Right ventricle myocardium superior (tissue), 1 donor: ENCODE measurements at regions not wholly inside any gene's neighbourhood (a gene's known extent, or its start where the extent isn't known, plus 50 kb on each side); places are given as distances from the start of the nearest gene placed in this dataset.
"Not testable (repeated sequence)": the region's sequence is repeated elsewhere in the genome, so short reads cannot be mapped to it uniquely, and the experiment has no call there.

ENCODE experiments used
- ATAC-seq: fragments of 200-7000 bp; cut with Tn5 transposase; one replicate; pipeline ENCODE4 v1.9.1; 2020; ENCODE audit warnings: mild to moderate bottlenecking; ENCODE audit not compliant: poor library complexity
- DNase-seq: peaks from one replicate; pipeline ENCODE4 v3.0.0-alpha.2; 2020
- intact Hi-C: fragments of 100-400 bp; cut with DNase I; formaldehyde crosslinking; loops from one replicate; pipeline ENCODE4 v1.11.2; 2022
- donor health status: DM: no; HTN: yes; CAD: no; lungs with severe emphysema.

DNA sequence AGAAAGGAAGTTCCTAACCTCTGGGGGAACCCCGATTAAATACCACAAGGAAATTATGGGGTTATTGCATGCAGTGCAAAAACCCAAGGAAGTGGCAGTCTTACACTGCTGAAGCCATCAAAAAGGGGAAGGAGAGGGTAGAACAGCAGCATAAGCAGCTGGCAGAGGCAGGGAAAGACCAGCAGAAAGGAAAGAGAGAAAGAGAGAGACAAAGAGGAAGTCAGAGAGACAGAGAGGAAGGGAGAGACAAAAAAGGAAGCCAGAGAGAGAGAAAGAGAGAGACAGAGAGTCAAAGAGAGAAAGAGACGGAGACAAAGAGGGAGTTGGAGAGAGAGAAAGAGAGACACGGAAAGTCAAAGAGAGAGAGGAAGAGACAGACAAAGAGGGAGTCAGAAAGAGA is 689.1 kb downstream of the TFAP2A start:
- intact Hi-C loops, DNase-seq, ATAC-seq: not testable (repeated sequence)

DNA sequence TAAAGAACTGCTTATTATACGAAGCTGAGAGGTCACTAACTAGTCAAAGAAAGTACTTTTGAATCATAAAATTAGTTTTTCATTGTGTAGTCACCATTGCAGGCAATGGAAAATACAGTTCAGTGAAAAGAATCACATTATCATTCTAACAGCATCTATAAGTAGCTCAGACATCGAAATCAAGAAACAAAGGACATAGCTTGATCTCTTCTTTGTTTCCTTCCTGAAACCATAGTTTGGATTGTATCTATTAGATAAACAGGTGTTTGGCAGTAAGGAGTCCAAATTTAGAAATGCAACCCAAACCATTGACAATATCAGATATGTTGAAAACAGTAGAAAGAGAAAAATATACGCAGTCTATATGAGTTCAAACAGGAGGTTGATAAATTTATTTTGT is 697.3 kb downstream of the TFAP2A start:
- intact Hi-C loops: no loop called here
- ATAC-seq (no peak), DNase-seq (no peak)

DNA sequence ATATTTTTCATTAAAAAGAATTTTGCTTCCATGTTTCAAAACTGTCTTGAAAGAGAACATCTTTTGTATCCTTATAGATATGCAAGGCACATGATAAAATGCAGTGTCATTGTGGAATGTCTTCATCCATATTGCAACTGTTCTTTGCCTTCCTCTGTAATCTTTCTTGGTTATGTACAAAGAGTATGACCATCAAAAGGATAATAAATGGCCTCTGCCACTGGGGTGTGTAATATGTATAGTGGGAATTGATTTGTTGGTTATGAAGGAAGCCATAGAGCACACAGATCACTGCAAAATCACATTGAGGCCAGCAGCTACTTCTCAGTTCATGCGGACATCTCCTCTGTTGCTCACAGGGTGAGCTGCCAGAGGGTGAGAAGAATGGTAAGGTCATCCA is 703.5 kb downstream of the TFAP2A start:
- no peak for ATAC-seq
- no peak for DNase-seq
- intact Hi-C loops: no loop called here

DNA sequence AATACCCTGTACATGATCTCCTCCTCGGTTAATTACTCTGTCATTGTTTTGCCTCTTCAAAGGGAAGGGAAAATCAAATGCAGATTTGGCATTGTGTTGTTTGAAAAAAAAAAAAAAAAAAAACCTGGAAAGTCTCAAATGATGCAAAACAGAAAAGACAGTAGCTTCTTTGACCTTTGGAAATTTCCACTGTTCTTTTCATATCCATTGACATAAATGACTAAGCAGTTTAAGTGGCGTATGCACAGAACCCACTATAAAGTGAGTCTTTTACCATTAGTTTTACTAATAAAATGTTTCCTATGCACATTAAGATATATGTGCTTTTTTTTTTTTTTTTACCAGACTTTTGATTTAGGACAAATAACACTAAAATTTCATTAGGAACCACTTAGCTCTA is 704.3 kb downstream of the TFAP2A start:
- no peak for ATAC-seq
- intact Hi-C loops: no loop called here

DNA sequence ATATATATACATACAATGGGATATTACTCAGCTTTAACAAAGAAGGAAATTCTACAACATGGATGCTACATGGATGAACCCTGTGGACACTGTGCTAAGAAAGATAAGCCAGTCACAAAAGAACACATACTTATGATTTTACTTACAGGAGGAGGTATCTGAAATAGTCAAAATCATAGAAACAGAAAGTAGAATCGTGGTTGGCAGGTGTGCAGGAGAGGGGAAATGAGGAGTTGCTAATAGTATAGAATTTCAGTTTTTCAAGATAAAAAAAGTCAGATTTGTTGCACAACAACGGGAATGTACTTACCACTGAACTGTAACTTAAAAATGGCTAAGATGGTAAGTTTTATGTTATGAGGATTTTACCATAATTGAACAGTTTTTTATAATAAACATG is 706.3 kb downstream of the TFAP2A start:
- intact Hi-C loops: no loop called here
- no peak for ATAC-seq

More for the DNA sequence above, 704.3 kb downstream of the TFAP2A start:
- no peak for DNase-seq

DNA sequence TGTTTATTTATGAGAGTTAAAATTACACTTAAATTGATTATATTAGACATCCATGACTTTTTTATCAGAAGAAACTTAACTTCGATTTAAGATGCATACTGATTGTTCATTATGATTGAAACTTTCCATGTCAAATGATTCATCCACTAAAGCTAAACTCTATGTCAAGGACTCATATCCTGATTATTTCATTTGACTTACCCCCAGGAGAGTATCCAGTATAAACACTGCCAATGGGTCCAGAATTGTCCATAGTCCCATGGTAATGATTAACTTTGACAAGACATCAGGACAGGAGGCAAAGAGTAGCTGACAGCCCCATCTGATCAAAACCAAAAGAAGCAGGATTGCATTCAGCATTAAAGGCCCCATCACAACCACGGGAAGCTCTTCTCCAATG is 709.9 kb downstream of the TFAP2A start:
- DNase-seq (no peak), ATAC-seq (no peak)
- intact Hi-C loops: no loop called here

More for the DNA sequence above, 706.3 kb downstream of the TFAP2A start:
- DNase-seq: no peak

DNA sequence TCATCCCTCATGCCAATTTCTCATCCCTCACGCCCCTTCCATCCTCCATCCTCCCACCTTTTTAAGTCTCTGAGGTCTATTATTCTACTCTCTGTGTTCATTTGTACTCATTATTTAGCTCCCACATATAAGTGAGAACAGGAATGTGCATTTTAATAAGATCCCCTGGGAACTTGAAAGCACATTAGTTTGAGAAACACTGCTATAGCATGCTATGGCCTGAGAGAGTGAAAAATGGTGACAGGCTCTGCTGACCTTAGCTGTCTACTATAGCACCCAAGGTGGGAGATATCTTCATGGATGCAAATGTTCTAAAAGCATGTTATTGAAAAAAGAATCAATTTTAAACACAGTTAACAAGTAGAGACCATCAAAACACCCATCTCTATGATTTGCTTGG is 712.0 kb downstream of the TFAP2A start:
- ATAC-seq (no peak), DNase-seq (no peak)
- intact Hi-C loops: no loop called here

DNA sequence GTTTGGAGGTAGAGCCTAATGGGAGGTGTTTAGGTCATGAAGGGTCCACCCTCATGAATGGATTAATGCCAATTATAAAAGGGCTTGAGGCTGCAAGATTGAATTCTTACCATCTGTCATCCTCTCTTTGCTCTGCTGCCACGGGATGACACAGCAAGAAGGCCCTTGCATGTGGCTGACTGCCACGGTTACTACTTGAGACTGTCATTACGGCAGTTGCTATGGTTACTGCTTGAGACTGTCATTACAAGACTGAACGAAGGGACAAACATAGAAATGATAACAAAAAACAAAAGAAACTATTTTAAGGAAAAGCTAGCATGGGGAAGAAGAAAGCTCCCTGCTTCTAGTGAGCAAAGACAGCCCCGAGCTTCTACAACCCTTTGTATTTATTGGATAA is 715.0 kb downstream of the TFAP2A start:
- intact Hi-C loops: no loop called here
- ATAC-seq: no peak
- DNase-seq: no peak

DNA sequence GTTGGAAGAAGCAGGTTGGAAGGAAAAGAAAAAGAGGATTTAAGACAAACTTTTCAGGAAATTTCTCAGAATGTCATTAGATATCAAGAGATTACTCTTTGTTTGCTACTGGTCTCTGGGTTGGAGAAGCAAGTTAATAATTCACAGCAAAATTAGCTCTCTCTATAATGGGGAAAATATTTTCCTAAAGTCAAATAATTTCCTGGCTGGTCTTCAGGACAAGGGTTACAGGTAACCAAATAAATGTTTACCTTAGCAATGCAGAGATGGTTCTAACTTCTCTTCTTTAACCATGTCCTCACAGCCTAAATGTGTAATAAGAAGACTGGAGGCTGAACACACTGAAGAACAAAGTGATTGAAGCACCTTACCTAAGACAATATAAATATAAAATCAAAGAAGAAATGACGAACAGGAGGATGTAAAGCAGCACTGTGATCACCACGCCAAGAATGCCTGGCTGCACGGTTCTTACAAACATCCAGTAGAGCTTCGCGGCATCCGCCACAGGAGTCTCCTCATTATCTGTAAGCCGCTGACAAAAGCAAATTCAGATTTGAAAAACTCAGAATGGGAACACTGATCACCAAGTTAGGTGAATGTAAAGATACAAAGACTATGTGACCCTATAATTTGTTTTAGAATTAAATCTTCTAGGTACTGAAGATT is 717.5 kb downstream of the TFAP2A start:
- ATAC-seq (no peak), DNase-seq (no peak)
- intact Hi-C loops: no loop called here

DNA sequence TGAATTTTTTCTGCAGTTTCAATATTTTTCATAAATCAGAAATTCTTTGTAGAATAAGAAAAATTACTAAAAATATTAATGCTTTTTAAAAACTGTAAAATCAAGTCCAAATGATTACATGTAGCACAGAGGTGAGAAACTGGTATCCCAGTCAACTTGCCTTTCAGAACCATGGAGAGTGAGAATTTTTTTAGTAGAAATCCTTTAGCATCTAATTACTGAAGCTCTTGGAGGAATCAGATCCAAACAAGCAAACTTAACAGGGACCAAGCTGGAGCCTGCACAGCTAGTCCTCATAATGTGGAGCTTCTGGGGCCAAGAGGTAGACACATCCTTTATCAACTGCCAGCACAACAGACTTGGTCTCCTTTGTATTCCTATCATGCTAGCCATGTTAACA is 724.5 kb downstream of the TFAP2A start:
- ATAC-seq (no peak), DNase-seq (no peak)
- intact Hi-C loops: no loop called here

DNA sequence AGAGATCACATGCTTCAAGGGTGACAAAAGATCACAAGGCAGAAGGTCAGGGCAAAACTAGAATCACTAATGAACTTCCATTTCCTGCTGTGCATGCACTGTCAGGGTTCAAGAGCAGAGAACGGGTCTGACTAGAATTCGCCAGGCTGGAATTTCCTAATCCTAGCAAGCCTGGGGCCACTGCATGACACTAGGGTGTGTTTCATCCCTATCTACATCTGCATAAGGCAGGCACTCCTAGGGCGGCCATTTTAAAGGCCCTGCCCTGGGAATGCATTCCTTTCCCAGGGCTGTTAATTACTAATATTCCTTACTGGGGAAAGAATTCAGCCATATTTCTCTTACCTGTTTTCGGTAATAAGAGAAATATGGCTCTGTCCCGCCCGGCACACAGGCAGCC is 734.1 kb downstream of the TFAP2A start:
- ATAC-seq, DNase-seq, intact Hi-C loops: not testable (repeated sequence)

DNA sequence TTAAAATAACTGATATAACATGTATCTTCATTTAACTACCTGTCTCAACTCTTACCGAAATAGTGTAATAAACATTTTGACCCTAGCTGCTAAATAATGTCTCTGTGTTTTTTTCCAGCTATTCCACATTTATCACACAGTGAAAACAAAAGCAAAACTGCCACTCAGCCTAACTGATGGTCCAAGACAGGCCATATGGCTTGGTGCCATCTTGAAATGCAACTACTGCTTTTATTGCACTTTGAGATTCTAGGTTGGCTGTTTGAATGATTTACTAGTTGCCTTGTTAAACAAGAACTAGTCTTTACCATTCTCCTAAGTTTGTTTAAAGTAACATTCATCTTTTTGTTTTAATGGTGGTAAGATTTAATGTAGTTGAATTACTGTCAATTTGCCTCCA is 739.8 kb downstream of the TFAP2A start:
- ATAC-seq (no peak), DNase-seq (no peak)
- intact Hi-C loops: no loop called here

DNA sequence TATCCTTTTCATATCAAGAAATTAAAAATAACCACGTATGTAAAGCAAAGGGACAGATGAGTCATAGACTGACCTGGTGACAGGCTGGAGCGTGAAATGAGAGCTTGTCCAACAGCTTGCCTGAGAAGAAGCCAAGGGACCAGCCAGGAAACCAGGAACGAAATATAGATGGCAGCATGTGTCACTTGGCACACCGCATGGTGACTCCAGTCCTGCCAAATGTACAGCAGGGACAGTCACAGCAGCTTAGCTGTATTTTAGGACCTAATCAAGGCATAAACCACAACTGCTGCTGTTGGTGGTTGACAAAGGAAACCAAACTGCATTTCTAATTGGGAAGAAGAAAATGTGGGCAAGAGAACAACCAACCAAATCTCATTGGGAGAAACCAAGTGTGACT is 755.0 kb downstream of the TFAP2A start:
- ATAC-seq (no peak), DNase-seq (no peak)
- intact Hi-C loops: no loop called here

DNA sequence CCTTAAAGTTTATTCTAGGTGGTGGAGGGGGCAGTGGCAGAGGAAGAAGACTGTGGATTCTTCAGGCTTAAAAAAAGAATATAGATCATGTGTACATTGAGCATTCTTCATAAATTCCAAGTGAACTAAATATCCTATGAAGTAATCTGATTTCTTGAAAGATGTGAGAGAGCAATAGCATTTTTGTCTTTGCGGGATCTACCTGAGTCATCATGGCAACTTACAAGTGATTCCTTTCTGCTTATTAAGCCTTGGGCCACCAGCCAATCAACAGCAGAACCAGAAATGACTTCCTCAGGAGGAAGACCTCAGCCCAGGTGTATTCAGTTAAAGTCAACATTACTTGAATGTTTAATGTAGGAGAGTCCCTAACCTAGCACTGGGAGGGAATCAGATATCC is 756.9 kb downstream of the TFAP2A start:
- intact Hi-C loops: no loop called here
- no peak for ATAC-seq

DNA sequence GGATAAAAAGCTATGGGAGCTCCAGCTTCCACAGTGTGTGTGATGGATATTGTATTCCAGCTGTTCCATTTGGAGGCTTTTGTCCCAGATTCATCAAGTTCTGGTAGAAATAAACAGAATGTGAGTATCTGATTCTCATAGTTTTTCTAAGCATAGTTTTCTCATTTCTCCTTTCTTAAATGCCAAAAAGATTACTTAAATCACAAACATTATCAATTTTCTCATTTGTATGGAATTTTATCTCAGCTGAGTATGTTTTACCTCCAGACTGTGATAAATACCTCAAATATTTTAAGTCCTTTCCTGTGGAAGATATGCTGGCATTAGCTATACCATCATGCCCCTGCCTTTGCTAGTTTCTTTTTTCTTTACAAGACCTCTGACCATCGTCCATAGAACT is 767.3 kb downstream of the TFAP2A start:
- intact Hi-C loops: no loop called here
- DNase-seq: no peak
- no peak for ATAC-seq

More for the DNA sequence above, 756.9 kb downstream of the TFAP2A start:
- DNase-seq: no peak

DNA sequence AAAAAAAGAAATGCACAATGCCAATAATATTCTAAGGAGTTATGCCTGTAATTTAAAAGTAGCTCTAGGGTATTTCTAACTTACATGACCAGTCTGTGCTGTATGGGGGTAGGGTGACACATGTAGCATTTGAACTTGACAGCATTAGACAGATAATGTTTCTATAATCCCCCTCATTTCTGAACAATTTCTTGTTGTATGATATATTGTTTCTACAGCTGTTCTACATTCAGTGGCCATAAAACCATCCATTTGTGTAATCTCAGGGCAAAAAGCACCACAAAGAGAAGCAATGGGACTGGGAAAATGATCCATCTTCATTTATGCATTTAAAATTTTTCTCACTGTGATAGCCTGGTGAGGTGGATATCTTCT is 767.8 kb downstream of the TFAP2A start:
- intact Hi-C loops: no loop called here
- no peak for DNase-seq
- ATAC-seq: no peak

DNA sequence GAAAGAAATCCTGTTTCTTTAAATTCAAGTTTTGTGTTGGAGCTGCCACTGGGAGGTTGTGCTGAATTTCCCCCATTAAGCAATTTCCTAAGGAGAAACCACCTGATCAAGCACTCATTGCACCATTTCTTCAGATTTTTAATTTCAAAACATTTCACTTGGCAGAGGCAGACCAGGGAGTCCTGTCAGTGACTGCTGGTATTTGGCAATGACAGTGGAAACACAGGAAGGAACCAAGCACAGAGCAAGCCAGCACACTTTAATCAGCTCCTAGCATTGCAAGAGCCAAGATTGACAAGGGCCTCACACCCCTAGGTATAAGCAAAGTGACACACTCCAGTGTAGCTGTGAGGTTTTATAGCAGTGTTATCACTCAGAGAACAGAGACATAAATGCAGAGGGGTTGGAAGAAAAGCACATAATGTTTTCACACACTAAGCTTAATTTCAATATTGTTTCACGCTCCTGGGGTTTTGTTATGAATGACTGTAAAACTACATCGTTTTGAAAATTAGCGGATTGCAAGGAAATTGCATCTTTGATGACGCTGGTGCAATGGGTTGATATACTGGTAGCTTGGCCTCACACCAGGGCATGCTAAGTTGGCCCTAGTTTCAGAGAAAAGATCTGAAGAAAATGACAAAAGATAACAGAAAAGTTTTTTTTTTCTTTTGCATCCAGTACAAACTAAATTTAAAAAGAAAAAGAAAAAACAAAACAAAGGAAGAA is 768.4 kb downstream of the TFAP2A start:
- DNase-seq (no peak), ATAC-seq (peak; percentile 94)
- intact Hi-C loops: no loop called here

DNA sequence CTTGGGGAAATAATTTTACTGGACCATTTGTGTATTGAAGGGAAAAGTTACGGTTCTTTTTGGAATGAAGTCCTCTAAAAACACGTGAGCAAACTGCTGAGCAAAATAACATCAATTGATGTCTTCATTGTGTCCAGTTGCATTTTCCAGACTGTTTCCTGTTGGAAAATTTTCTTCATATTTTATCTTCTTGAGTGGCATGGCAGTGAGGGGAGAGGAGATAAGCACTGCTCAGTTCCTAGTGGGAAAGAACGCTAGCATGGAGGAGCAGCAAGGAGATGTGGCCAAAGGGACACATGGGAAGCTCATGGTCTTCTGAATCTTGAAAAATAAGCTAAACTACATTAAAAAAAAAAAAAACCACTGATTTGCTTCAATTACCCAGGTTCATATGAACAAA is 776.0 kb downstream of the TFAP2A start:
- no peak for DNase-seq
- intact Hi-C loops: no loop called here
- ATAC-seq: no peak

DNA sequence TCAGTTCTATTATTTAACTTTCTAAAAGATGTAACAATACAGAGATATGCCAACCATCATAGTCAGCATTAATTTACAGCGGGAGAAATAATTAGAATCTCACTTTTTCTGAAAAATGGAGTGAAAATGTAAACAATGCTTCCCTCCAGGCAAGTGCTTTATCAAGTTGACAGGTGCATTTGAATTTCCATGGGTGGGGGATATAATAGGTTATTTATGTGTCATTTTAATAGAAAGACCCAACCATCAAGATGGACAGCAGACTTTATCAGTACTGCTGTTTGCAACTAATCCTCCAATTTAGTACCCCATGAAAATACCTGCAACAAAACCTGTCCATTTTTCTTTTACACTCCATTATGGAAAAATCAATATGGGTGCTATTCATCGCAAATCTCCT is 780.1 kb downstream of the TFAP2A start:
- ATAC-seq (no peak), DNase-seq (no peak)
- intact Hi-C loops: no loop called here

DNA sequence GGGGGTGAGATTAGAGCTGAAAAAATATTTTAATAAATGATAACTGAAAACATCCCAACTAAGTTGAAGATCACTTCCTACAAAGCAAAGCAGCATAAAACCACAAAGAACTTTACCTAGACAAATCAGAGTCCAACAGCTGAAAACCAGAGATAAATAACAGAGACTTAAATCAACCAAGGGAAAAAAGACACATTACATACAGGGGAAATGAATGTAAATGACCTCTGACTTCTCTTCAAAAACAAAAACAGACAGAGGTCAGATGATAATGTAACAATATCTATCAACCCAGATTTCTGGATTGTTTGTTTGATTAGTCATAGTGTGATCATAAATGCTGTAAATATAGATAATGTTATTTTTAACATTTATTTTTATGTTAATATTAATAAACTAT is 782.8 kb downstream of the TFAP2A start:
- no peak for DNase-seq
- ATAC-seq: no peak
- intact Hi-C loops: no loop called here

DNA sequence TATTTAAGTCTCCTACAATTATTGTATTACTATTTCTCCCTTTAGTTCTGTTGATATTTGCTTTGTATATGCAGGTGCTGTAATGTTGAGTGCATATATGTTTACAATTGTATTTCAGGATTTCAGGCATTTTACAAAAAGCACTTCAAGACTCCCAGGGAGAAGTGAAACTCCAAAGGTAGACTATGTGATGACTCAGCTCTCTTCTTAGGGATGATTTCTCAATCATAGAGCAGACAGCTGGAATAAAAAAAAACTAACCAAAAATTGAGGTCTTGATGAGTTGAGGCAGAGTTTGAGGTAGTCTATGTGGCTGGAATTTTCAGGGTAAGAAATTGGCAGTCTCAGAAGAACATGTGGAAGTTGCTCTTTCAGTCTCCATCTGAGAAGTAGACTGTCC is 786.1 kb downstream of the TFAP2A start:
- intact Hi-C loops: no loop called here
- ATAC-seq: no peak
- no peak for DNase-seq
